AG09319 (cell line): ENCODE measurements at regions not wholly inside any gene's neighbourhood (a gene's known extent, or its start where the extent isn't known, plus 50 kb on each side); places are given as distances from the start of the nearest gene placed in this dataset.

Experiments used
- DNase-seq: peaks from one replicate; pipeline ENCODE4 v3.0.0-alpha.2; 2010; ENCODE audit warnings: low read depth; ENCODE audit errors: extremely low read depth
- TF ChIP-seq, protein P1 (sequence below): IDR thresholded peaks from 2 replicates; pipeline ENCODE4 v1.5.1; 2011; ENCODE audit warnings: low read depth, mild to moderate bottlenecking, inconsistent platforms, low read length, moderate library complexity

DNA sequence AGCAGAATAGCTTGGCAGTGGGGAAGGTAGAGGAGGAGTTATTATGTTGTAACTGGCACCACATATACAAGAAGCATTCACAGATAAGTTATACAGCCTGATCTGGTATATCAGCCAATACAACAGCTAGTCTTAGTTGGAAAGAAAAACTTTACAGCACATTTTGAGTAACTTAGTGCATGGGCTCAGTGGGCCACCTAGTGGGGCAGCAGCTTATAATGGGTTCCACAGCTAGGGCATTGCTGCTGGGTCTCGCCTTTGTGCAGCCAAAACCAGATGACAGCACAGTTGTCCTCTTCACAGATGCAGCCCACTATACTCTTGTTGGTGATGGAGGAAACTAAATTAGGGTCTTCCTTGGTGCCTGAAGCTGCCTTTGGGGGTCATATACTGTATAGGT, 448.1 kb upstream of the RASGEF1B start:
- no peak for DNase-seq
- TF ChIP-seq, protein P1, sequence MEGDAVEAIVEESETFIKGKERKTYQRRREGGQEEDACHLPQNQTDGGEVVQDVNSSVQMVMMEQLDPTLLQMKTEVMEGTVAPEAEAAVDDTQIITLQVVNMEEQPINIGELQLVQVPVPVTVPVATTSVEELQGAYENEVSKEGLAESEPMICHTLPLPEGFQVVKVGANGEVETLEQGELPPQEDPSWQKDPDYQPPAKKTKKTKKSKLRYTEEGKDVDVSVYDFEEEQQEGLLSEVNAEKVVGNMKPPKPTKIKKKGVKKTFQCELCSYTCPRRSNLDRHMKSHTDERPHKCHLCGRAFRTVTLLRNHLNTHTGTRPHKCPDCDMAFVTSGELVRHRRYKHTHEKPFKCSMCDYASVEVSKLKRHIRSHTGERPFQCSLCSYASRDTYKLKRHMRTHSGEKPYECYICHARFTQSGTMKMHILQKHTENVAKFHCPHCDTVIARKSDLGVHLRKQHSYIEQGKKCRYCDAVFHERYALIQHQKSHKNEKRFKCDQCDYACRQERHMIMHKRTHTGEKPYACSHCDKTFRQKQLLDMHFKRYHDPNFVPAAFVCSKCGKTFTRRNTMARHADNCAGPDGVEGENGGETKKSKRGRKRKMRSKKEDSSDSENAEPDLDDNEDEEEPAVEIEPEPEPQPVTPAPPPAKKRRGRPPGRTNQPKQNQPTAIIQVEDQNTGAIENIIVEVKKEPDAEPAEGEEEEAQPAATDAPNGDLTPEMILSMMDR = no peak

DNA sequence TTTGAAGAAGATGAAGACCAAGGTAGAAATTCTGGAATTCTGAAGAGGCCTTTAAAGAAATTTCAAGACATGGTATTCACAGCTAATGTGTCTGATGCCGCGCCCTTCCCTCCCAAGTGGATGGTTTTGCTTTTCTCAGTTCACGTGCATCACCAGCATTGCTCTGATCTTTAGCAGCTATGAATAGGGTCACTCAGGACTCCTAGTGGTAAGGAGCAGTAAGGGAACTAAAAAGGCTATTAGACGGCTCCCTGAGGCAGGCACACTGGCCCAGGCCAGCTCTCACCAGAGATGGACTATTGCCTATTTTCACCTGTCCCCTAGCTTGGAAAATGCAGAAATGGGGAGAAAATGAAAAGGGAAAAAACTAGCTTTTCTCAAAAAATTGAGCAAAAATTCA, 447.5 kb upstream of the RASGEF1B start:
- DNase-seq = no peak
- TF ChIP-seq, protein P1 = peak; percentile 6

DNA sequence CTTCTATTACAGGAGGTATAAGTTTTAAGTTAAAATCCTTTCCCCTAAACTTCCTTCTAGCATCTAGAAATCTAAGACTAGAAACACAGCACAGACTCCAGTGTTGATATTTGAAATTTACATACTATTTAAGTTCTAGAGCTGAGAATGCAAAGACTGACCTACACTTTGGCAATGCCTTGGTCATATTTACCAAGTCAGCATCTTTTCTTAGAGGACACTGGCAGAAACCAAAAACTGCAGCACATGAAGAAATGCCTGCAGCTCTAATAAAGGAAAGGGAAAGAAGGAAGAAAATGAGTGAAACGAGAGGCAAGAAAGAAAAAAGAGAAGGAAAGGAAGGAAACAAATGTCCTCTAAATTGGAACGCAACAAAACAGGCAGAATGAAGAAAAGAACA, 443.7 kb upstream of the RASGEF1B start:
- TF ChIP-seq, protein P1 = no peak
- no peak for DNase-seq

DNA sequence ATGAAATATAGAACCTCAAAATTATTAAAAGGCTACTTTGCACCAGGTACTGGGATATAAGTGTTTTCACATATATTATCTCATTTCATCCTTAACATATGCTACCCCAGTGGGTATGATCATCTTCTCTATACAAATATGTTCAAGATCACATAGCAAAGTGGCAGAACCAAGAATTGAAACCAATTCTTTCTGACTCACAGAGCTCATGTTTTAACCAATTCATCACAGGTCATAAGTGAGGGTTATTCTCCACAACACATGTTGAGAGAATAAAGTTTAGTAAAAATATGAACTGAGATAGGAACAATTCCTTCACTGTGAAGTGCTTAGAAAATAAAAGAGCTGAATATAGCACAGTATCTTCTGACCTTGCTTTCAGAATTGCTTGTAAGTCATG, 442.9 kb upstream of the RASGEF1B start:
- no peak for DNase-seq
- TF ChIP-seq, protein P1 = no peak

DNA sequence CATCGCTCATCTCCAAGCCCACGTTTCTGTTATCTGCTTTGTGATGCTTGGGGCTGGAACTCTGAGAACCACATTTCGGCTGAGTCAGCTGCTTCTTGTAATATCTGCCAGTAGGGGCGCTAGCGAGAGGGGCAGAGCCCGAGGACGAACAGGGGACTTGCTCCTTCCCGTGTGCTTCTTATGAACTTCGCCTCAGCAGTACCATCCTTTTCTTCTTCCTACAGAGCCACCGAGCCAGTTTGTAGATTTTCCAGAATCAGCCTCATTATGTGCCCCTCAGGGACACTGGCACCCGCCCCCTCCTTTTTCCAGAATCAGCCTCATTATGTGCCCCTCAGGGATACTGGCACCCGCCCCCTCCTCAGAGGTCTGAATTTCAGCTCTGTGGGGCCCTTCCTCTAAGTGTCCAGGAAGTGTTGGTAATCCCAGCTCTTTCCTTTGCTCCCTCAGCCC, 441.7 kb upstream of the RASGEF1B start:
- TF ChIP-seq, protein P1 = peak; percentile 56
- DNase-seq = peak; percentile 1

DNA sequence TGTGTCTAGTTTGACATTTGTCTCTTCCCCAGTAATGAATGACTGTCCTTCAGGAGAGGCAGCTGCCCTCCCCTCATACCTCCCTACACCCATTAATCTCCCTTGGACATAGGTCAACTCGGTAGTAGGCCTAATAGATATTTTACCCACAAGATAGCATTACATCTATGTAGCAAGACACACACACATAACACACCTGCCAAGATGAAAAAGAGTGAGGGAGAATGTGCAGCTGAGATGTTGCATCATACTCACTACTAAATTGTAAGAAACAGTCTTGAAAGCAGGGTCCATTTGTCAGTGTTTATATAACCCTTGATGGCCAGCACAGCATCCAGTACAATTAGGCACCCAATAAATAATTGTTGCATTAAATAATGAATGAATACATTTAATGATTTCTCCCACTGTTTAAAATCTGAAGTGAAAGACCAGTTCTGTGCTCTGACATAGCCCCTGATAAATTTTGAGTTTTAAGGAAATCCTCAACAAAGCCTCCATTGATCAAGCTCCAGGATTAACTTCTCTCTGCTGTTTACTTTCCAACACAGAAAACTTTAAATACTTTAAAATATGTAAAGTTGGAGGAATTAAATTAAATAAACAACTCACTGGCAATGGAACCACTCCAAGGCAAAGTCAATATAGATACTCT, 440.8 kb upstream of the RASGEF1B start:
- DNase-seq = no peak
- TF ChIP-seq, protein P1 = no peak

DNA sequence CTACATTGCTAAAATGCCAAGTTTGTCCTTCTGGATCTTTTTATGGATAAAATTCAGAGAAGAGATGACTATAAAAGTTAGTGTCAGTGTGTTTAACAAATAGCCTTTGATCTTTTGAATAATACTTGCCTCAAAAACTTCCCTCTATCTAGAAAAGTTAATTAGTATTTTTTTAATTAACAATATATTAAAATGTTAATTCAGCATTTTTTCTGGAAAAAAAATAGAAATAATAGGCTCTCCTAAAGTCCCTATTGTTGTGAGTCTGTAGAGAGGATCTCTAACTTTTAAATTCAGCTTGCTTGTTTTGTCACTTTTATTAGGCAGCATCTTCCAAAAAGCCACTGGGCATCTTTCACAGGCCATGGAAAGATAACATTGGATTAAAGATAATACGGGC, 435.2 kb upstream of the RASGEF1B start:
- TF ChIP-seq, protein P1 = no peak
- DNase-seq = no peak
